ENCODE measurements at regions not wholly inside any gene's neighbourhood (a gene's known extent, or its start where the extent isn't known, plus 50 kb on each side); places are given as distances from the start of the nearest gene placed in this dataset.
"Not testable (repeated sequence)": the region's sequence is repeated elsewhere in the genome, so short reads cannot be mapped to it uniquely, and the experiment has no call there.

DNA sequence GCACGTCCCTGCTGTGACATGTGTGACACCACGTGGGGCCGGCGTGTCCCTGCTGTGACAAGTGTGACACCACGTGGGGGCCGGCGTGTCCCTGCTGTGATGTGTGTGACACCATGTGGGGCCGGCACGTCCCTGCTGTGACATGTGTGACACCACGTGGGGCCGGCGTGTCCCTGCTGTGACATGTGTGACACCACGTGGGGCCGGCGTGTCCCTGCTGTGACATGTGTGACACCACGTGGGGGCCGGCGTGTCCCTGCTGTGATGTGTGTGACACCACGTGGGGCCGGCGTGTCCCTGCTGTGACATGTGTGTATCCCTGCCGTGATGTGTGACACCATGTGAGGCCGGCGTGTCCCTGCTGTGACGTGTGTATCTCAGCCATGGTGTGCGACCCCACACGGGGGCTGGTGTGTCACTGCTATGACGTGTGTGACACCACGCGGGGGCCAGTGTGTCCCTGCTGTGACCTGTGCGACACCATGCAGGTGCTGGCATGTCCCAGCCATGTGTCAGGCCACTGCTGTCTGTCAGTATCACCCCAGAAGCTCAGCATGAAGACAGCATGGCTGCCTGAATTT is 401.7 kb downstream of the SMOC2 start:
- TF ChIP-seq, protein P1, sequence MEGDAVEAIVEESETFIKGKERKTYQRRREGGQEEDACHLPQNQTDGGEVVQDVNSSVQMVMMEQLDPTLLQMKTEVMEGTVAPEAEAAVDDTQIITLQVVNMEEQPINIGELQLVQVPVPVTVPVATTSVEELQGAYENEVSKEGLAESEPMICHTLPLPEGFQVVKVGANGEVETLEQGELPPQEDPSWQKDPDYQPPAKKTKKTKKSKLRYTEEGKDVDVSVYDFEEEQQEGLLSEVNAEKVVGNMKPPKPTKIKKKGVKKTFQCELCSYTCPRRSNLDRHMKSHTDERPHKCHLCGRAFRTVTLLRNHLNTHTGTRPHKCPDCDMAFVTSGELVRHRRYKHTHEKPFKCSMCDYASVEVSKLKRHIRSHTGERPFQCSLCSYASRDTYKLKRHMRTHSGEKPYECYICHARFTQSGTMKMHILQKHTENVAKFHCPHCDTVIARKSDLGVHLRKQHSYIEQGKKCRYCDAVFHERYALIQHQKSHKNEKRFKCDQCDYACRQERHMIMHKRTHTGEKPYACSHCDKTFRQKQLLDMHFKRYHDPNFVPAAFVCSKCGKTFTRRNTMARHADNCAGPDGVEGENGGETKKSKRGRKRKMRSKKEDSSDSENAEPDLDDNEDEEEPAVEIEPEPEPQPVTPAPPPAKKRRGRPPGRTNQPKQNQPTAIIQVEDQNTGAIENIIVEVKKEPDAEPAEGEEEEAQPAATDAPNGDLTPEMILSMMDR (IDR thresholded peaks at IDR 0.05) = not testable (repeated sequence)
- not testable (repeated sequence) for TF ChIP-seq POLR2A (IDR thresholded peaks at IDR 0.05)
